ENCODE measurements at regions not wholly inside any gene's neighbourhood (a gene's known extent, or its start where the extent isn't known, plus 50 kb on each side); places are given as distances from the start of the nearest gene placed in this dataset.

- TF ChIP-seq, protein P1, sequence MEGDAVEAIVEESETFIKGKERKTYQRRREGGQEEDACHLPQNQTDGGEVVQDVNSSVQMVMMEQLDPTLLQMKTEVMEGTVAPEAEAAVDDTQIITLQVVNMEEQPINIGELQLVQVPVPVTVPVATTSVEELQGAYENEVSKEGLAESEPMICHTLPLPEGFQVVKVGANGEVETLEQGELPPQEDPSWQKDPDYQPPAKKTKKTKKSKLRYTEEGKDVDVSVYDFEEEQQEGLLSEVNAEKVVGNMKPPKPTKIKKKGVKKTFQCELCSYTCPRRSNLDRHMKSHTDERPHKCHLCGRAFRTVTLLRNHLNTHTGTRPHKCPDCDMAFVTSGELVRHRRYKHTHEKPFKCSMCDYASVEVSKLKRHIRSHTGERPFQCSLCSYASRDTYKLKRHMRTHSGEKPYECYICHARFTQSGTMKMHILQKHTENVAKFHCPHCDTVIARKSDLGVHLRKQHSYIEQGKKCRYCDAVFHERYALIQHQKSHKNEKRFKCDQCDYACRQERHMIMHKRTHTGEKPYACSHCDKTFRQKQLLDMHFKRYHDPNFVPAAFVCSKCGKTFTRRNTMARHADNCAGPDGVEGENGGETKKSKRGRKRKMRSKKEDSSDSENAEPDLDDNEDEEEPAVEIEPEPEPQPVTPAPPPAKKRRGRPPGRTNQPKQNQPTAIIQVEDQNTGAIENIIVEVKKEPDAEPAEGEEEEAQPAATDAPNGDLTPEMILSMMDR (IDR thresholded peaks at IDR 0.05; ENCODE audit: low read length) = no peak
- TF ChIP-seq EZH2 (optimal IDR thresholded peaks at IDR 0.05; ENCODE audit: low read depth, low read length) = no peak
- no peak for TF ChIP-seq EZH2phosphoT487 (IDR thresholded peaks at IDR 0.05; ENCODE audit: low read length)
Observed at GRCh38 chr17:33534087-33534486, 241.0 kb upstream of the ASIC2 start.

Data from MM.1S (cell line).